ENCODE measurements at regions not wholly inside any gene's neighbourhood (a gene's known extent, or its start where the extent isn't known, plus 50 kb on each side); places are given as distances from the start of the nearest gene placed in this dataset.

GRCh38 chrX:39595977-39596376, 501.8 kb downstream of the BCOR start:
- TF ChIP-seq, protein P1, sequence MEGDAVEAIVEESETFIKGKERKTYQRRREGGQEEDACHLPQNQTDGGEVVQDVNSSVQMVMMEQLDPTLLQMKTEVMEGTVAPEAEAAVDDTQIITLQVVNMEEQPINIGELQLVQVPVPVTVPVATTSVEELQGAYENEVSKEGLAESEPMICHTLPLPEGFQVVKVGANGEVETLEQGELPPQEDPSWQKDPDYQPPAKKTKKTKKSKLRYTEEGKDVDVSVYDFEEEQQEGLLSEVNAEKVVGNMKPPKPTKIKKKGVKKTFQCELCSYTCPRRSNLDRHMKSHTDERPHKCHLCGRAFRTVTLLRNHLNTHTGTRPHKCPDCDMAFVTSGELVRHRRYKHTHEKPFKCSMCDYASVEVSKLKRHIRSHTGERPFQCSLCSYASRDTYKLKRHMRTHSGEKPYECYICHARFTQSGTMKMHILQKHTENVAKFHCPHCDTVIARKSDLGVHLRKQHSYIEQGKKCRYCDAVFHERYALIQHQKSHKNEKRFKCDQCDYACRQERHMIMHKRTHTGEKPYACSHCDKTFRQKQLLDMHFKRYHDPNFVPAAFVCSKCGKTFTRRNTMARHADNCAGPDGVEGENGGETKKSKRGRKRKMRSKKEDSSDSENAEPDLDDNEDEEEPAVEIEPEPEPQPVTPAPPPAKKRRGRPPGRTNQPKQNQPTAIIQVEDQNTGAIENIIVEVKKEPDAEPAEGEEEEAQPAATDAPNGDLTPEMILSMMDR (optimal IDR thresholded peaks at IDR 0.05 in 1 of 3, IDR thresholded peaks at IDR 0.05 in 1 of 3, conservative IDR thresholded peaks at IDR 0.05 in 1 of 3; ENCODE audit: extremely low read depth in 1 of 3, insufficient read depth in 2 of 3, low read length in 3 of 3) = no peak
- TF ChIP-seq EZH2 (IDR thresholded peaks at IDR 0.05; ENCODE audit: low read length) = no peak

Data from keratinocyte (primary cell).